Stimulated activated CD4-positive, alpha-beta T cell treated with anti-CD3 and anti-CD28 coated beads, TNF-alpha, amount 100 ng/mL, for 4 hours (primary cell): ENCODE measurements at regions not wholly inside any gene's neighbourhood (a gene's known extent, or its start where the extent isn't known, plus 50 kb on each side); places are given as distances from the start of the nearest gene placed in this dataset.

ENCODE experiments used
- DNase-seq, 3 experiments: peaks; one replicate each; pipeline ENCODE4 v3.0.0-alpha.2; 2020; ENCODE audit warnings: low read depth in 3 of 3

DNA sequence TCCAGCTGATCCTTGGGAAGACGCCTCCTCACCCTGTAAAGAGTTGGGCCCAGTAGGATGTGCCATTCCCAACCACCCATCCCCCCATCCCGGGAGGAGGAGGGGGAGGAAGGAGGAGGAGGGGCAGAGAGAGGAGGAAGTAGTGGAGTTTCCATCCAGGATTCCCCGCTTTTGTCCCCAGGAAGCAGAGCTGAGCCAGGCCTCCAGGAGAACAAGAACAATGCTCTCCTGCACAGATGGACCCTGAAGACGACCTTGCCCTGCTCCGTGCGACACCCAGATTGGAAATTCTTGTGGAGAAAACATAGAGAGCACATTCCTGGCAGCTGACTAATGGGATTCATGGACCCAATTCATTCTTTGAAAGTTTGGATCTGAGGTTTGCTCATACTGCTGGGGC lies 132.3 kb upstream of the CRY1 start:
- DNase-seq = no peak

- no peak for DNase-seq
Observed at GRCh38 chr12:107226126-107226525, 132.8 kb upstream of the CRY1 start.

DNA sequence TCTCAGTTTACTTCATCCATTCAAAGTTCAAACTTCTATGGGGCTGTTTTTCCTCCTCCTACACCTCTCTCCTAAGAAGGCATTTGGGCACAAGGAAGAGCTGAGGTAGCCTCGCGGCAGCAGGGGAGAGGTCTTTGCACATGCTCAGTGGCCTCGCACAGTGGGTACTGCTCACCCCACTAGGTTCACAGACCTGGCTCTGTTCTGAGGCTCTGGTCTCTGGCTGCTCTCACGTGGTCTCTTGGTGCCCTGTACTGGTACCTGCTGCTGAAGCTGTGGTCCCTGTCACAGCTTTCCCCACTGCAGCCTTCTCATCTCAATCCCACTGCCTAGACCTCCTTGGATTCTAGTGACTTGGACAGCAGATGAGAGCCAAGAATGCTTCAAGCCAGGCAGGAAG lies 134.7 kb upstream of the CRY1 start:
- DNase-seq = no peak

DNA sequence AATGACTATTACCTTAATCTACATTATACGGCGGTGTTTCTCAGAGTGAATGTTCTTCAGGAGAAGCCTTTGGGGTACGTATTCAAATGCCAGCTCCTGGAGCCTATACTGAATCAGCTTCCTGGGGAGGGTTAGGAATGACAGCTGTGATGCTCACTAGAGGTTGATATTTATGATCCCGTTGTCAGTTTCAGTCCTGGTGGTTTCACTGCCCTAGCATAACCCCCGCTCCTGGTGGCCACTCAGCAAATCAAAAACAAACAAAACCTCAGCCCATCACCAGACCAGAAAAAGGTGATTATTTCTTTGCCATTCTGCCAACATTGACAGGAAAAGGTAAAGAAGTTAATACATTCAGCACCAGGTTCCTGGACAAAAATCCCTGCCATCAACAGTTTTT lies 136.5 kb upstream of the CRY1 start:
- DNase-seq = no peak

DNA sequence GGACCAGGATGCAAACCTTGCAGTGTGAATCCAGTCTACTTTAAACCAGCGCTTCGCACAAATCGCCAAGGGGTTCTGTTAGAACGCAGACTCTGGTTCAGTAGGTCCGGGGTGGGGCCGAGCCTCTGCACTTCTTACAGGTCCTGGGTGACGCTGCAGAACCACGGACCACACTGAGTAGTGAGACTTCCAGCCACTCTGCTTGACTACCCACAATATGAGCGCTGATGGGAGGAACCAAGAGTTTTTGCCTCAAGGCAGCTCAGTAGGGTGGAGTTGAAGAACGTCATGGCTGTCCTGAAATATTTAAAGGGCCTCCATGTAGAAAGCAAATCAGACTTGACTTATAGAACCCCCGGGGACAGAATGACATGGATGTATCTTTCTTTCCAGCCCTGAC lies 138.0 kb upstream of the CRY1 start:
- DNase-seq = no peak

- DNase-seq = no peak
Observed at GRCh38 chr12:107233551-107233950, 140.2 kb upstream of the CRY1 start.

DNA sequence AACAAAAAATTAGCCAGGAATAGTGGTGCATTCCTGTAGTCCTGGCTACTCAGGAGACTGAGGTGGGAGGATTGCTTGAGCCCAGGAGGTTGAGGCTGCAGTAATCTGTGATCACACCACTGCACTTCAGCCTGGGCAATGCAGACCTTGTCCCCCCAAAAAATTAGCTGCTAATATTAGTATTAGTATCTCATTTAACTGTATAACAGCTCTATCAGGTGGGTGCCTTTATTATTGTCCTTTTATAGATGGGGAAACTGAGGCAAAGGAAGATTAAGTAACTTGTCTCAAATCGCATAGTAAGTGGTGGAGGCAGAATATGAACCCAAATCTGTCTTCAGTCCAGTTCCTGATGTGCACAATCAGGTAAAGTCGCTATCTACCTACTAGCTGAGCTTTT lies 142.3 kb upstream of the CRY1 start:
- no peak for DNase-seq

- no peak for DNase-seq
Observed at GRCh38 chr12:107236824-107237511, 143.6 kb upstream of the CRY1 start.

DNA sequence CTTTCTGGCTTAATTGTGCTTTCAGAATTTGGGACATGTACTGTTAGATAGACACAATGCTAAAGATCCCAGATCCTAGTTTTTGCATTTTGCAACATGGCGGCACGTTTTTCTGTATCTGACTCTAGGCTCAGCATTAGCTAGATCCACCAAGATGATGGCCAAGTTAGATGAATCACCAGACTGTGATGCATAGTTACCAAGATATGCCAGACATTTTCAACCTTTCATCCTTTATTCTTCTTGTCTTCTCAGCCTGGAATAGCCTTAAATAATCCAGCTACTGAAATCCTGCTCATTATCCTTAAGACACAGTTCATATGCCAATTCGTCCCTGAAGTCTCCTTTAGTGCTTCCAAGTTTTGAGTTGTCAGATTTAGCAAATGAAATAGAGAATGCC lies 144.9 kb upstream of the CRY1 start:
- DNase-seq = no peak

- no peak for DNase-seq
Observed at GRCh38 chr12:107241411-107241810, 148.1 kb upstream of the CRY1 start.

DNA sequence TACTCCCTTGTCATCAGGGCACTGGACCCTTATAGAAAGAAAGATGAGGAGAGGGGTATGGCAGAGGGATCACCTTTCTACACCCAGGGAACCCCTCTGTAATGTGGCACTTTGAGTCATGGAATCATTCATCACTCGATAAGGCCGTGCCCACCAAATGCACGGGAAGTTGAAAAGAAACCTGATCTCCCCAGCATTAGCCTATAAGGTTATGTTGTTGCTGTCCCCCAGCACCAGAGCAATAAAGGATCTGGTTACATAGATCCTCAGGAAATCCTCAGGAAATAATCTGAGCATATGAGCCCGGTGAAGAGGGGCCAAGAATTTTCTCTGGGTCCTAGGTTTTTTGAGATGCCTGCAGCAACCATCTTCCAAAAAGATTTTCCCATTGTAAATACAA lies 148.8 kb upstream of the CRY1 start:
- no peak for DNase-seq

DNA sequence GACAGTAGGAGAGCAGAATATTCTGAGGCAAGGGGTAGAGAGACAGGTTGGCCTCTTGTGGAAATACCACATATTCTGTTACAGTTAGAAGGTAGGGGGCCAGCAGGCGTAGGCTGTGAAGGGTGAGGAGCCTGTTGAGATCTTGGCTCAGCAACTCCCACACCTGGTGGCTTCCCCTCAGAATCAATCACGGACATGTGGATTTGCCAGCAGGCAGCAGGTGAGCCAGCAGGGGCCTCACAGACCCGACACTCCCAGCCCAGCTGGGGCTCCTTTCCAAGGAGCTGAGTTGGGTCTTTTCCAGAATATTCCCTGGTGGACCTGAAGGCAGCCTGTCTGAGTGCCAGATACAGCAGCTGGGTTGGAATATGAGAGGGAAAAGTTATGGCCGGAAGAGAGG lies 150.0 kb upstream of the CRY1 start:
- DNase-seq = no peak

DNA sequence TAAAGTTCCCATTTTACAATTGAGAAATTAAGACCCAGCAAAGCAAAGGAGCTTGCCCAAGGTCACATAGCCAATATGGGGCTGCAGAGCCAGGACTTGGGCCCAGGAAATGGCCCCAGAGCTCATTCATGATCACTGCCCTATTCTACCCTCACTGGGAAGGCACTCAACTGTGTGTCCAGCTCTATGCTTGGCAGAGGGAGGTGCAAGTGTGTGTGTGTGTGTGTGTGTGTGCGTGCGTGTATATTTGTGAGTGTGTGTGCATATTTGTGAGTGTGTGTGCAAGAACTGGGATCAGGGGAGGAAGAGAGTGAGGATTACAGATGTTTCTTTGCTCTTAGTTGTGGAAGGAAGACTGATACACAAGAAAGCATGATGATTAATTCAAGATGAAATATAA lies 151.2 kb upstream of the CRY1 start:
- no peak for DNase-seq

DNA sequence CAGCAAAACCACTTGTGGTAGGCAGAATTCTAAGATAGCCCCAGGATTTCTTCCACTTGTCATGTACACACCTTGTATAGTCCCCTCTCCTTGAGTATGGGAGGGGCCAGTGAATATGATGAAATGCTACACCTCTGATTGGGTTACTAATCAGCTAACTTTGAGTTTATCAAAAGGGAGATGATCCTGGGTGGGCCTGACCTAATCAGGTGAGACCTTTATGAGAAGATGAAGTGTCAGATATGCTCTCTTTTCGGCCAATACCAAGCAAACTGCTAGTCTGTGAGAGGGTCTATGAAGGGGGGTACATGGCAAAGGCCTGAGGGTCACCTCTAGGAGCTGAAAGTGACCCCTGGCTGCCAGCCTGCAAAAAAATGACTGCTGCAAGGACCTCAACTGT lies 154.3 kb upstream of the CRY1 start:
- no peak for DNase-seq

DNA sequence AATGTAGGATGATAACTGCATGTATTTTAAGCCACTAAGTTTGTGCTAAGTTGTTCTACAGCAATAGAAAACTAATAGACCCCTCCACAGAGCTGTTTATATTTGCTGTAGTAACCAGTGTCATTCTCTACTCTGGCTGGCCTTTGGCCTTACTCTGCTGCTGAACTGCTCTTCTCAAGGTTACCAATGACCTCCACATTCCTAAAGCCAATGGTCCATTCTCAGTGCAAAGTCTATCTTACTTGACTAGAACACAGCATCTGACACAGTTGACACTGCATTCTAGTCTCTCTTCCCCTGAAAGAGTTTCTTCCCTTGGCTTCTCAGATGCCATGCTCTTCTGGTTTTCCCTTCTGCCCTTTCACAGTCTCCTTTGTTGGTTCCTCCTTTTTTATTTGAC lies 154.8 kb upstream of the CRY1 start:
- DNase-seq = no peak

GRCh38 chr12:107251288-107251687 lies 157.9 kb upstream of the CRY1 start:
- no peak for DNase-seq

- no peak for DNase-seq
Observed at GRCh38 chr12:107253361-107253760, 160.0 kb upstream of the CRY1 start.

- no peak for DNase-seq
Observed at GRCh38 chr12:107254258-107254856, 161.0 kb upstream of the CRY1 start.

DNA sequence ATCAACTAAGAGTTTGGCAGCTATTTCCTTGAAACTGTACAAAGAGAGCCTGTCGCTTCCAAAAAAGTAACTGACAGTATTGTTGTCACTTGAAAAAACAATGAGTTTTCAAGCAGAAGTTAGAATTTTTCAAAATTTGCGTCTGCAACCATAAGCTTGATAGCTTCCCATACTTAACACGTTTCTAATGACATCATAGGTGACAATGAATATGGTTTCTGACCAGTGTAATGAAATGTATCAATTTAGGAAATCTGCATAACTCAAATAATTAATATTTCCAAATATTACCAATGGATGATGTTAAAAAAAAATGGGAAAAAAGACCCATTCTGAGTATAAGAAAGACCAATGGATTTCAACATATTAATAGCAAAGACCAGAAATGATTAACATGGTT lies 165.4 kb upstream of the CRY1 start:
- DNase-seq = no peak

DNA sequence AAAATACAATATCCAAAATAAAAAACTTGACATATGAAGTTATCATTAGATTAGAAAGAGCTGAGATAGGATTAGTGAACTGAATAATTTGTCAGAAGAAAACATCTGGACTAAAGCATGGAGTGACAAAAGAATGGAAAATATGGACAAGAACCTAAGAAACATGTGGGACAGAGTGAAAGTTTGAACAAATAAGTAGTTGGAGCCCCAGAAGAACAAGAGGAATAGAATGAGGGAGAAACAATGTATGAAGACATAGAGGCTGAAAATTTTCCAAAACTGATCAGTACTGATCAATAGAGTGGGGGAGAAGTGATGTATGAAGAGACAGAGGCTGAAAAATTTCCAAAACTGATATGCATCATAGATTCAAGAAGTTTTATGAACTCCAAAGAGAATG lies 170.6 kb upstream of the CRY1 start:
- no peak for DNase-seq

GRCh38 chr12:107264667-107265066 lies 171.3 kb upstream of the CRY1 start:
- no peak for DNase-seq

- no peak for DNase-seq
Observed at GRCh38 chr12:107267604-107268003, 174.3 kb upstream of the CRY1 start.

GRCh38 chr12:107271523-107271922 lies 178.2 kb upstream of the CRY1 start:
- DNase-seq = no peak

GRCh38 chr12:107275530-107275929 lies 182.2 kb upstream of the CRY1 start:
- DNase-seq = no peak
